ELF-1 (cell line): ENCODE measurements at regions not wholly inside any gene's neighbourhood (a gene's known extent, or its start where the extent isn't known, plus 50 kb on each side); places are given as distances from the start of the nearest gene placed in this dataset.
"Not testable (repeated sequence)": the region's sequence is repeated elsewhere in the genome, so short reads cannot be mapped to it uniquely, and the experiment has no call there.

Source experiments
- DNase-seq: peaks from one replicate; pipeline ENCODE4 v3.0.0-alpha.2; 2016; ENCODE audit warnings: low read depth, low spot score

DNA sequence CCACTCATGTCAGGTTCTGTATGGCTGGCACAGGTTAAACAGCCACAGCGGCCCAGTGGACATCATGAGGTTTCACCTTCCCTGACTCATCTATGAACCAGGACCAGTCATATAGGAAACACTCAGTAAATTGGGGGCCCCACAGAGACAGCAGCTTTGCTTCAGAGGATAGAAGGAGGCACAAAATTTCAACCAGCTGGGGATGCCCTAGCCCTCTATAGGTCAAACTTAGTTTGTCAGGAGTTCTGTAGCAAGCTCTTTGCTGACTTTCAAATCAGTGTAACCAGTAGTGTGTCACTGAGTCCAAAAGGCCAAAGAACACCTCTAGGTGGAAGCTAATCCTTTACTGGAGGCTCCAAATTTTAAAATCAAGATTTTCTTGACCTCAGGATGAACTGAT lies 4157.8 kb upstream of the TPTE start:
- DNase-seq, result not testable (repeated sequence)

DNA sequence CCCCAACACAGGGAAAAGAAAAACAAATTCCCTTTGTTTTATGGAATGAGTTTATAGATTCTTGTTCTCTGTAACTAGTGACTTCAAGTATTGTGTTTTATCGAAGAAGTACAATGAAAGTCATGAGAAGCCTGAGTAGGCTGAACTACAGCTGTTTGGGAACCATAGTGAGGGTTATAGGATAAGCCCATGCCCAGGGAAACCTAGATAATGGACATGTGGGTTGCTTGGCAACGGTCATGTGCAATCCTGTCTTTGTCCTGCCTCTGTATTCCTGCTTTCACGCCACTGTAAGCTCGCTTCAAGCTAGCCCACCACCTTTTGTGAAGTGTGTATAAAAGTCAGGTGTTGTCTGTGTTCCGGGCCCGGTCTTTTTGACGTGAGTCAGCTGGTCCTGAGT lies 4152.6 kb upstream of the TPTE start:
- peak; percentile 15 for DNase-seq

DNA sequence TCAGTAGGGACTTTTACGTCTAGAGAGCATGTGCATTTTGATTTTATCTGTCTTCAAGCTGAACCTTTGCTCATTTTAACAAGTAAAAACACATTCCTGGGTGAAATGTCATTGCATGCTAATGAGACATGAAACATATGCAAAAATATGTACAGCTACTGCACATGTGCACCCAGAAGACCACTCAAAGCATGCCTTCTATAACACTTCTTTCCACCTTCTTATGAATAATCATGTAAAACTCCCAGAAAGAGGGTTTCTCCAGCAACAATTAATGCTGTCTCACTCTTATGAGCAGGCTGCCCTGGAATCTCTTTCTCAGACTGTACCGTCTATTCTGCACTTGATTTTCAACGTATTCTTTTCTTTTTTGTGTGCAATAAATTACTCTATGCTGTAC lies 4148.1 kb upstream of the TPTE start:
- not testable (repeated sequence) for DNase-seq

DNA sequence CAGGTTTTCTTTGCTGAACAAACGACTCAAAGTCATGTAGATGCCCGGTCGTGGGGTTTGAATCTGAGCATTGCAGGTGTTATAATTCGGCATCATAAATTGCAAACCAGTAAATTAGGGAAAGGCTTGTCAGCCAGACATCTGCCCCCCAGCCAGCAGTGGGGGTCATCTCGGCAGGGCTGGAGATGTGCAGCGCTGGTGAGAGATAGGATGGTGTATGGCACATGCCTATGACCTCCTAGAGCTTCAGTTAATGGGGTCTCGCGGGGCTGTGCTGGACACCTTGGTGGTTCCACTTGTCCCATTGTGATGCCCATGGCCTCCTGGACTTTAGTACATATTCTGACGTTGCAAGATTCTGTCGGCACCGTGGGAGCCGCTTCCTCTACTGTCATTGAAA lies 4147.2 kb upstream of the TPTE start:
- DNase-seq, result peak; percentile 5

DNA sequence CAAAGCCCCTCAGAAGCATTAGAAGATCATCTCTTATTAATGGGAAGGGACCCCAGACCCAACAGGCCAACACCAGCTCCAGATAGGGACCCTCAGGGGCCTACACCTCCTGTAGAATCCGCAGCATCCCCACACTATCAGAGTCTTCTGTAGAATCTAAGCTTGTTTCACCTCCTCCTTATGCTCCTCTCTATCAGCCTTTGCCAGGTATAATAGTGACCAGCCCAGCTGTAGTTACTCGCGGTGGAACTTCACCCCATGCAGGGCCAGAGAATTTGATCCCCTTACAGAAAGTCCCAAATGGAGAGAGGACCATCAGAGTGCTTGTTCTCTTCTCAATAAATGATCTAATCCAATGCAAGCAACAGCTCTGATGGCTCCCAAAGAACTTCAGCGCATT lies 4146.5 kb upstream of the TPTE start:
- DNase-seq, result peak; percentile 1

DNA sequence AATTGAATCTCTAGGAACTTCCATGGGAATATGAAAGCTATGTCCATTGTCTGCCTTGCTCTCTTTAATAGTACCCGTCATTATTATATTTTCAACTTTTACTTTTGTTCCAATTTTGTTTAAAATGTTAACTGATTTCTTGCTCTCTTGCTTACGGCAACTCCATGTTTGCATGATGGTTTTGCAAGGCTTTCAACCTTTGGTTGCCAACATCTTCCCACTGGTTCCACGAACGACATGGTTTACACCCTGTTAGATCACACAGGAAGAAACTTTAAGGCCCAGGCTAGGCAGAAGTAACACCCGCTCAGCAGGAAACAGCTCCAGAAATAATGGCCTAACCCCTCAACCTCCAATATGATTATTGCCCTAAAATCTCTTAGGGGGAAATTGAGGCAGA lies 4145.6 kb upstream of the TPTE start:
- not testable (repeated sequence) for DNase-seq

DNA sequence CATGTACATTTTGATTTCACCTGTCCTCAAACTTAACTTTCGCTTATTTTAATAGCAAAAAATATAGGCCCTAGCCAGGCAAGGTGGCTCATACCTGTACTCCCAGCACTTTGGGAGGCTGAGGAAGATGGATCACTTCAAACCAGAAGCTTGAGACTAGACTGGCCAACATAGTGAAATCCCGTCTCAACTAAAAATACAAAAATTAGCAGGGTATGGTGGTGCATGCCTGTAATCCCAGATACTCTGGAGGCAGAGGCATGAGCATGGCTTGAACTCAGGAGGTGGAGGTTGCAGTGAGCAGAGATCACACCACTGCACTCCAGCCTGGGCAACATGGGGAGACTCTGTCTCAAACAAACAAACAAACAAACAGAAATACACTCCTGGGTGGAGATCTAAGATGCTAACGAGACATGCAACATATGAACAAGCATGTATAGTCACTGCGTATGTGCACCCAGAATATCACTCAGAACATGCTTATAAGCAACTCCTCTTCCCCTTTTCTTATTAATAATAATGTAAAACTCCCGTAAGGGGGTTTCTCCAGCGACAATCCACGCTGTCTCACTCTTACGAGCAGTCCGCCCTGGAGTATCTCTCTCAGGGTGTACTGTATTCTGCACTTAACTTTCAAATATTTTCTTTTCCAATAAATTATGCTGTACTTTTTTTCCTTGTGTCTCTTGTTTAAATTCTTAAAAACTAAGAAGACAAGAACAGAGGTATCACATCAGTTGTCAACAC lies 4144.9 kb upstream of the TPTE start:
- not testable (repeated sequence) for DNase-seq
